Activated T-helper 1 cell treated with anti-CD3 and anti-CD28 coated beads, Interleukin-12 subunit alpha, Interleukin-12 subunit beta, Interleukin-2, Interleukin-4 antibody, amounts not matched to agents 30 ng/mL and 10 ng/mL and 1 ng/mL, durations not matched to agents 14 hours and 24 hours and 36 hours (primary cell): ENCODE measurements at regions not wholly inside any gene's neighbourhood (a gene's known extent, or its start where the extent isn't known, plus 50 kb on each side); places are given as distances from the start of the nearest gene placed in this dataset.

Experiments
- DNase-seq: peaks from one replicate; pipeline ENCODE4 v3.0.0; 2021; ENCODE audit warnings: low spot score
- H3K27ac Mint-ChIP-seq: one replicate; pipeline ENCODE4 v1.8.0; 2021; ENCODE audit warnings: mild to moderate bottlenecking, mixed read lengths
- H3K27me3 Mint-ChIP-seq: one replicate; pipeline ENCODE4 v1.8.0; 2022; ENCODE audit warnings: mild to moderate bottlenecking, moderate library complexity, mixed read lengths; ENCODE audit not compliant: insufficient read depth
- H3K36me3 Mint-ChIP-seq: one replicate; pipeline ENCODE4 v1.8.0; 2021; ENCODE audit warnings: low read depth, mixed read lengths
- H3K4me1 Mint-ChIP-seq: one replicate; pipeline ENCODE4 v1.8.0; 2021; ENCODE audit warnings: low read depth, mixed read lengths
- H3K4me3 Mint-ChIP-seq: one replicate; pipeline ENCODE4 v1.8.0; 2021; ENCODE audit warnings: mild to moderate bottlenecking, moderate library complexity, mixed read lengths
- H3K9me3 Mint-ChIP-seq: one replicate; pipeline ENCODE4 v1.8.0; 2021; ENCODE audit warnings: mixed read lengths
- intact Hi-C: fragments of 100-400 bp; cut with micrococcal nuclease; formaldehyde crosslinking; loops from one replicate; pipeline ENCODE4 v1.15.1; 2024

GRCh38 chr5:17151686-17152085, 65.7 kb upstream of the BASP1 start:
- intact Hi-C loops: no loop called here
- no peak overlapping the region for H3K4me3 Mint-ChIP-seq
- no peaks in the 10 kb centered on the region for H3K9me3 Mint-ChIP-seq
- no peaks in the 10 kb centered on the region for H3K4me1 Mint-ChIP-seq
- H3K27me3 Mint-ChIP-seq: no peaks in the 10 kb centered on the region
- no peak for DNase-seq
- no peak overlapping the region for H3K27ac Mint-ChIP-seq
- no peaks in the 10 kb centered on the region for H3K36me3 Mint-ChIP-seq

- no peaks in the 10 kb centered on the region for H3K9me3 Mint-ChIP-seq
- no peak for DNase-seq
- H3K27ac Mint-ChIP-seq: no peak overlapping the region
- H3K36me3 Mint-ChIP-seq: no peaks in the 10 kb centered on the region
- no peaks in the 10 kb centered on the region for H3K27me3 Mint-ChIP-seq
- H3K4me1 Mint-ChIP-seq: no peaks in the 10 kb centered on the region
- no peak overlapping the region for H3K4me3 Mint-ChIP-seq
- intact Hi-C loops: no loop called here
Observed at GRCh38 chr5:17154211-17154996, 63.0 kb upstream of the BASP1 start.

- intact Hi-C loops: no loop called here
- Mint-ChIP-seq H3K9me3 (no peaks in the 10 kb centered on the region), H3K4me3 (no peak overlapping the region), H3K4me1 (no peaks in the 10 kb centered on the region), H3K36me3 (no peaks in the 10 kb centered on the region), H3K27ac (no peak overlapping the region), H3K27me3 (no peaks in the 10 kb centered on the region)
- no peak for DNase-seq
Observed at GRCh38 chr5:17156463-17156862, 61.0 kb upstream of the BASP1 start.

- H3K9me3 Mint-ChIP-seq: no peaks in the 10 kb centered on the region
- H3K27ac Mint-ChIP-seq: no peak overlapping the region
- no peak for DNase-seq
- intact Hi-C loops: no loop called here
- H3K4me3 Mint-ChIP-seq: no peak overlapping the region
- no peaks in the 10 kb centered on the region for H3K36me3 Mint-ChIP-seq
- no peaks in the 10 kb centered on the region for H3K27me3 Mint-ChIP-seq
- H3K4me1 Mint-ChIP-seq: no peaks in the 10 kb centered on the region
Observed at GRCh38 chr5:17157294-17157693, 60.1 kb upstream of the BASP1 start.

GRCh38 chr5:17157916-17158529, 59.4 kb upstream of the BASP1 start:
- no peak for DNase-seq
- no peak overlapping the region for H3K4me3 Mint-ChIP-seq
- no peaks in the 10 kb centered on the region for H3K9me3 Mint-ChIP-seq
- H3K36me3 Mint-ChIP-seq: no peaks in the 10 kb centered on the region
- no peaks in the 10 kb centered on the region for H3K4me1 Mint-ChIP-seq
- no peak overlapping the region for H3K27ac Mint-ChIP-seq
- intact Hi-C loops: no loop called here
- H3K27me3 Mint-ChIP-seq: no peaks in the 10 kb centered on the region

GRCh38 chr5:17160756-17161040, 56.7 kb upstream of the BASP1 start:
- H3K27ac Mint-ChIP-seq: no peak overlapping the region
- H3K36me3 Mint-ChIP-seq: no peaks in the 10 kb centered on the region
- no peak overlapping the region for H3K4me3 Mint-ChIP-seq
- no peaks in the 10 kb centered on the region for H3K27me3 Mint-ChIP-seq
- no peaks in the 10 kb centered on the region for H3K4me1 Mint-ChIP-seq
- no peaks in the 10 kb centered on the region for H3K9me3 Mint-ChIP-seq
- DNase-seq: no peak
- intact Hi-C loops: no loop called here

- H3K4me1 Mint-ChIP-seq: no peaks in the 10 kb centered on the region
- intact Hi-C loops: no loop called here
- H3K4me3 Mint-ChIP-seq: no peak overlapping the region
- H3K36me3 Mint-ChIP-seq: no peaks in the 10 kb centered on the region
- no peaks in the 10 kb centered on the region for H3K27me3 Mint-ChIP-seq
- H3K27ac Mint-ChIP-seq: no peak overlapping the region
- no peaks in the 10 kb centered on the region for H3K9me3 Mint-ChIP-seq
- no peak for DNase-seq
Observed at GRCh38 chr5:17161662-17162061, 55.8 kb upstream of the BASP1 start.

GRCh38 chr5:17163221-17163620, 54.2 kb upstream of the BASP1 start:
- intact Hi-C loops: no loop called here
- H3K9me3 Mint-ChIP-seq: no peaks in the 10 kb centered on the region

GRCh38 chr5:17167171-17167891, 50.1 kb upstream of the BASP1 start:
- H3K4me3 Mint-ChIP-seq: no peak overlapping the region
- H3K36me3 Mint-ChIP-seq: no peaks in the 10 kb centered on the region
- no peaks in the 10 kb centered on the region for H3K9me3 Mint-ChIP-seq
- no peak for DNase-seq
- no peaks in the 10 kb centered on the region for H3K4me1 Mint-ChIP-seq
- no peaks in the 10 kb centered on the region for H3K27me3 Mint-ChIP-seq
- H3K27ac Mint-ChIP-seq: no peak overlapping the region
- intact Hi-C loops: no loop called here

More at GRCh38 chr5:17163221-17163620, 54.2 kb upstream of the BASP1 start:
- no peak for DNase-seq
- Mint-ChIP-seq H3K27ac (no peak overlapping the region), H3K36me3 (no peaks in the 10 kb centered on the region), H3K4me3 (no peak overlapping the region), H3K4me1 (no peaks in the 10 kb centered on the region), H3K27me3 (no peaks in the 10 kb centered on the region)
